Skeletal muscle satellite cell (primary cell): ENCODE measurements at regions not wholly inside any gene's neighbourhood (a gene's known extent, or its start where the extent isn't known, plus 50 kb on each side); places are given as distances from the start of the nearest gene placed in this dataset.

Source experiments
- H3K27me3 ChIP-seq: 2 replicates; pipeline ENCODE4 v1.7.0; 2013; ENCODE audit warnings: low read length; ENCODE audit not compliant: control insufficient read depth, insufficient read depth
- H3K36me3 ChIP-seq: 2 replicates; pipeline ENCODE4 v1.7.0; 2013; ENCODE audit warnings: mild to moderate bottlenecking, control low read depth, low read length; ENCODE audit not compliant: insufficient read depth
- H3K4me1 ChIP-seq: 2 replicates; pipeline ENCODE4 v1.7.0; 2013; ENCODE audit warnings: low read length; ENCODE audit not compliant: control insufficient read depth, insufficient read depth
- H3K4me2 ChIP-seq: 2 replicates; pipeline ENCODE4 v1.7.0; 2013; ENCODE audit warnings: mild to moderate bottlenecking, low read length
- H3K4me3 ChIP-seq: 2 replicates; pipeline ENCODE4 v1.7.0; 2013; ENCODE audit warnings: low read length
- H3K9ac ChIP-seq: 2 replicates; pipeline ENCODE4 v1.7.0; 2013; ENCODE audit warnings: mild to moderate bottlenecking, low read depth, low read length, moderate library complexity
- H3K9me3 ChIP-seq: replicated peaks from 2 replicates; pipeline ENCODE4 v1.7.0; 2013; ENCODE audit warnings: mild to moderate bottlenecking, control low read depth, low read length

DNA sequence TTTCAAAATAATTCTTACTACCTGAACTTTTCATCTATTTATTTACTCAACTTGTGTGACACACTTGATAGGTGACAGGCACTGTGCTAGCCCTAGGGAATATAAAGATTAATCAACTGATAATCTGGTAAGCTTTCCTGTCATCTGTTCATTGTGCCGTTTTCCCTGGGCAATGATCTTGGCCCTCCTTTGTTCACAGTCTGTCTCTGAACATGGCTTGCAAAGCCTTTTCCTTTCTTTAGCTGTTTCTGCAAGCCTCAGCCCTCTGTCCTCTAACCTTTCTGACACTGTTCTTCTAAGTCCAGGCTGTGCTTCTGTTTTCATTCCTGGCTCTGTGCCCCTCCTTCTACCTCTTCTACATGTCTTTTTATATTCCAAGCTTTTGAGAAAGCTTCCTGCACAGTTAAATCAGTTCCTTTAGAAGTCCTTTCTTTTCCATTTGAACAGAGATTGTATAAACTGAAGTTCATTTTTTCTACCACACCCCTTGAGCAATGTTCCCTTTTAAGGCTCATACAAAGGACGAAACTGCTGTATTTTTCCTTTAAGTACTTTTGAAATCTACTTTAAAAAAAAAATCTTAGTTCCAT is 803.0 kb upstream of the ZNF608 start:
- Histone ChIP-seq H3K4me3 (no peak overlapping the region), H3K4me2 (peak overlapping the region; percentile 11), H3K36me3 (no peaks in the 10 kb centered on the region), H3K9me3 (no peaks in the 10 kb centered on the region), H3K27me3 (no peaks in the 10 kb centered on the region), H3K9ac (peak overlapping the region; percentile 2), H3K4me1 (peaks cover 29% of the 10 kb centered on the region)

GRCh38 chr5:125550274-125550673 is 803.8 kb upstream of the ZNF608 start:
- no peaks in the 10 kb centered on the region for H3K9me3 ChIP-seq
- H3K27me3 ChIP-seq = no peaks in the 10 kb centered on the region
- H3K4me2 ChIP-seq = peak overlapping the region; percentile 5
- peaks cover 29% of the 10 kb centered on the region for H3K4me1 ChIP-seq
- no peaks in the 10 kb centered on the region for H3K36me3 ChIP-seq
- no peak overlapping the region for H3K4me3 ChIP-seq
- H3K9ac ChIP-seq = no peak overlapping the region

DNA sequence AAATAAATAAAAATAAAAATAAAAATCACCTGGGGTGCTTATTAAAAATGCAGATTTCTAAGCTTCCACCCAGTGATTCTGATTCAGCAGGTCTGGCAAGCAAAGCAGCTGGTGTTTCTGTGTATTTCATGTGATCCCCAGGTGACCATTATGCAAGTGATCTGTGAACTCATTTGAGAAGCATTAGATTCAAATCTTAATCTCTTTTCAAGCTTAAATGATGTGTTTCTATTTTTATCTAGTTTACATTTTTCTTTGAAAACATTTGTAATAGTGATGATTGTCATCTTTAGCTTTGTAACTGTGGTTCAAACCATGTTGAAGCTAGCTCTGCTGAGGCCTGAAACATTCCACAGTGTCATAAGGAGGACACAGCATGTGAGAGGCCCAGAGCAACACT is 804.8 kb upstream of the ZNF608 start:
- Histone ChIP-seq H3K9me3 (no peaks in the 10 kb centered on the region), H3K4me3 (no peak overlapping the region), H3K4me2 (no peak overlapping the region), H3K9ac (no peak overlapping the region), H3K27me3 (no peaks in the 10 kb centered on the region), H3K4me1 (peaks cover 29% of the 10 kb centered on the region), H3K36me3 (no peaks in the 10 kb centered on the region)

DNA sequence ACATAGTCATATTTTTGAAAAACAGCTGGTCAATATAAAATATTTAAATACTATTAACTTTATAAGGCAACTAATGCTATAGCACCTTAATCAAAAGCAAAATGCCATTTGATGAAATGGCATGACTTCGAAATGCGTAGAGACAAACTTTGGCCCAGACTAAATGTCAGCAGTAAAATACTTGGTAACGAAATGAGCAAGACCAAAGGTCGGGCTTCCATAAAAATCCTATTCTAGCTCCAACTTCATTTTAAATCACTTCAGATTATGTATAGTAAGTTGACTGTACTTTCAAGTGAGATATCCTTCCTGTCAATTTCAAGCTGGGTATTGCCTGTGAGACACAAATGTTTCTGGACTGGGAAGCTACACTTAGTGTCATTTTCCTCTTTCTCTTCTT is 805.4 kb upstream of the ZNF608 start:
- Histone ChIP-seq H3K4me3 (no peak overlapping the region), H3K27me3 (no peaks in the 10 kb centered on the region), H3K4me2 (no peak overlapping the region), H3K9me3 (no peaks in the 10 kb centered on the region), H3K4me1 (peaks cover 29% of the 10 kb centered on the region), H3K36me3 (no peaks in the 10 kb centered on the region), H3K9ac (no peak overlapping the region)

- H3K4me3 ChIP-seq = no peak overlapping the region
- no peaks in the 10 kb centered on the region for H3K27me3 ChIP-seq
- no peaks in the 10 kb centered on the region for H3K9me3 ChIP-seq
- H3K9ac ChIP-seq = no peak overlapping the region
- peaks cover 29% of the 10 kb centered on the region for H3K4me1 ChIP-seq
- H3K36me3 ChIP-seq = no peaks in the 10 kb centered on the region
- H3K4me2 ChIP-seq = no peak overlapping the region
Observed at GRCh38 chr5:125552486-125552885, 806.0 kb upstream of the ZNF608 start.

DNA sequence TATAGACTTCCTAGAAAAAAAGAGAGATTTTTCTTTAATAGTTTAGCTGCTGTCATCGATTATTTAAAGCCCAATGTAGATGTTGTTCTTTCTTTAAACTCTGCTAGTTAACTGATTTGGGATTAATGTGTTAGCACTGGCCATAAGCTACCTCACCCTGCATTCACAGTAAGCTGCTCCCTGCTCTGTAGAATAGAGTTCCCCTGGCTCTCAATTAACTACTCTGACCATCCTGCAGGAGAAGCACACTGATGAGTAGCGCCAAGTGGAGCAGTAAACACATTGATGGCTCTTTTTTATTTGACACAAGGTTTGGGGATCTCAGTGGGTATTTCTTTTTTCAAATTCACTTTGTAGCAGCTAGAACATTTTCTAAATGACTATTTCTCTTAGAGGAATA is 807.9 kb upstream of the ZNF608 start:
- H3K9ac ChIP-seq = no peak overlapping the region
- H3K27me3 ChIP-seq = no peaks in the 10 kb centered on the region
- no peaks in the 10 kb centered on the region for H3K36me3 ChIP-seq
- no peak overlapping the region for H3K4me3 ChIP-seq
- H3K4me1 ChIP-seq = peaks cover 29% of the 10 kb centered on the region
- H3K9me3 ChIP-seq = no peaks in the 10 kb centered on the region
- no peak overlapping the region for H3K4me2 ChIP-seq

GRCh38 chr5:125555591-125555990 is 809.2 kb upstream of the ZNF608 start:
- peaks cover 20% of the 10 kb centered on the region for H3K4me1 ChIP-seq
- no peaks in the 10 kb centered on the region for H3K9me3 ChIP-seq
- no peaks in the 10 kb centered on the region for H3K36me3 ChIP-seq
- no peaks in the 10 kb centered on the region for H3K27me3 ChIP-seq
- no peak overlapping the region for H3K9ac ChIP-seq
- no peak overlapping the region for H3K4me2 ChIP-seq
- H3K4me3 ChIP-seq = no peak overlapping the region

GRCh38 chr5:125558016-125558415 is 811.6 kb upstream of the ZNF608 start:
- Histone ChIP-seq H3K4me2 (no peak overlapping the region), H3K36me3 (no peaks in the 10 kb centered on the region), H3K27me3 (no peaks in the 10 kb centered on the region), H3K4me1 (peaks cover 10% of the 10 kb centered on the region), H3K4me3 (no peak overlapping the region), H3K9ac (no peak overlapping the region), H3K9me3 (no peaks in the 10 kb centered on the region)

DNA sequence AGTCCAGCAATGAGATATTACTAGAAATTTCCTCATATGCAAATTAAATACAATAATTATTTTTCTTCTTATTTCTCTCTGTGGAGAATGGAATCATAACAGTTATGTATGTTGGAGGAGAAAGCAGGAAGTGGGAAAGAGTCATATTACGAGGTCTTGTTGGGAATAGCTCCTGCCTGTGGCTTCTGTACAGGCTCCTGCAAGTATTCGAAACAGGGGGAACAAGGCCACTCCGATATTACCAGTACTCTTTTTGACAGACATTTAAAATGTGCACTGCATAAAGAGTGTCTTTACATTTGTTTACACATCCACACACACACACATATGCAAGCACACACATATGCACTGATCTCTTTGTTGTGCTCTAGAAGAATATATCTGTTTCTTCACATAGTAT is 812.0 kb upstream of the ZNF608 start:
- Histone ChIP-seq H3K4me1 (peaks cover 7% of the 10 kb centered on the region), H3K9me3 (no peaks in the 10 kb centered on the region), H3K4me3 (no peak overlapping the region), H3K9ac (no peak overlapping the region), H3K4me2 (no peak overlapping the region), H3K36me3 (no peaks in the 10 kb centered on the region), H3K27me3 (no peaks in the 10 kb centered on the region)

- no peaks in the 10 kb centered on the region for H3K27me3 ChIP-seq
- no peak overlapping the region for H3K9ac ChIP-seq
- peaks cover 7% of the 10 kb centered on the region for H3K4me1 ChIP-seq
- H3K4me2 ChIP-seq = no peak overlapping the region
- no peak overlapping the region for H3K4me3 ChIP-seq
- no peaks in the 10 kb centered on the region for H3K36me3 ChIP-seq
- no peaks in the 10 kb centered on the region for H3K9me3 ChIP-seq
Observed at GRCh38 chr5:125559296-125559695, 812.9 kb upstream of the ZNF608 start.

DNA sequence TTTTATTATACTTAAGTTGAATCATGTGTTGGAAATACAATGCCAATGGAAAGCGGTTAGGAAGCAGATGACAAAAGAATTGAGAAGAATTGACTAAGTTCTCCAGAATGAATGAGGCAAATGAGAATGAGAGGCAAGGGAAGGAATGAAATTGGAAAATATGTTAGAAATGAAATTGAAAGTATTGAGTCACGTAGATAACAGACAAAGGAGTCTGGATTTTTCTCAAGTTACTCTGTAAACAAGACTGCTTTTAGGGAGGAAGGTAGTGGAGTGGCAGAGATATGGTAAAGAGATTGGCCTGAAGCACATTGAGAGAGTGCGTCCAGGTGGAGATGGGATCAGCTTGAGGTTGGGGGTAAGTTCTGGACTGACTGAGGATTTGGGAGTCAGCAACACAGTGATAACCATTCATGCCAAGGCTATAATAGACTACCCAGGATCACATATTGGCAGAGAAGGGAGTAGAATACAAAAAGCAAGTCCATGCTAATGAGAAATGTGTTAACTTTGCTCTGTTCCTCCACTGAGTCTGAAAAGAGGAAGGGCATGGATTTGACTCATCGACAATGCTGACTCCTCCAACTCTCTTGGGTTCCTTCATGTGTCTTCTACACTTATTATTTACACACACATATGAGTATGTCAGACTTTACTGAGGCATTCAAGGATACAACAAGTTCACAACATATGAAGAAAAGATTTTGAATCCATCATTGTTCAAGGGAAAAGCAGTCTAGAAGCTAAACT is 814.2 kb upstream of the ZNF608 start:
- peaks cover 7% of the 10 kb centered on the region for H3K4me1 ChIP-seq
- no peak overlapping the region for H3K4me3 ChIP-seq
- H3K36me3 ChIP-seq = no peaks in the 10 kb centered on the region
- H3K9me3 ChIP-seq = no peaks in the 10 kb centered on the region
- no peak overlapping the region for H3K9ac ChIP-seq
- no peaks in the 10 kb centered on the region for H3K27me3 ChIP-seq
- H3K4me2 ChIP-seq = no peak overlapping the region
